ENCODE measurements at regions not wholly inside any gene's neighbourhood (a gene's known extent, or its start where the extent isn't known, plus 50 kb on each side); places are given as distances from the start of the nearest gene placed in this dataset.

DNA sequence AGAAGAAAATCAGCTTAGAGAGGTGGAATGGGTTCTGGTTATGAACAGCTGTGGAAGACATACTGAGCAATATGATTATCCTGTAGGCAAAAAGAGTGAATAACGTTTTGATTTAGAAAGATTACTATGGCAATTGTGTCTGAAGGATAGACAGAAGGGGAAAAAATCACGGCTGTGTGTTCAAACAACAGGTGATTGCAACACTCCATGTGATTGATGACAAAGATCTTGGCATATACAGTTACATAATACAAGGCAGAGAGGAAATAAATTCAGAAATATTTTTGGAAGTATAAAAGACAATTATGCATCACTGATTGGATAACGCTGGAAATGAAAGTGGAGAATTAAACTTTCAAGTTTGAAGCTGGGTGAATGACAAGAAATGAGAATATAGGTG is 58.5 kb upstream of the KCNJ3 start:
- TF ChIP-seq, protein P1, sequence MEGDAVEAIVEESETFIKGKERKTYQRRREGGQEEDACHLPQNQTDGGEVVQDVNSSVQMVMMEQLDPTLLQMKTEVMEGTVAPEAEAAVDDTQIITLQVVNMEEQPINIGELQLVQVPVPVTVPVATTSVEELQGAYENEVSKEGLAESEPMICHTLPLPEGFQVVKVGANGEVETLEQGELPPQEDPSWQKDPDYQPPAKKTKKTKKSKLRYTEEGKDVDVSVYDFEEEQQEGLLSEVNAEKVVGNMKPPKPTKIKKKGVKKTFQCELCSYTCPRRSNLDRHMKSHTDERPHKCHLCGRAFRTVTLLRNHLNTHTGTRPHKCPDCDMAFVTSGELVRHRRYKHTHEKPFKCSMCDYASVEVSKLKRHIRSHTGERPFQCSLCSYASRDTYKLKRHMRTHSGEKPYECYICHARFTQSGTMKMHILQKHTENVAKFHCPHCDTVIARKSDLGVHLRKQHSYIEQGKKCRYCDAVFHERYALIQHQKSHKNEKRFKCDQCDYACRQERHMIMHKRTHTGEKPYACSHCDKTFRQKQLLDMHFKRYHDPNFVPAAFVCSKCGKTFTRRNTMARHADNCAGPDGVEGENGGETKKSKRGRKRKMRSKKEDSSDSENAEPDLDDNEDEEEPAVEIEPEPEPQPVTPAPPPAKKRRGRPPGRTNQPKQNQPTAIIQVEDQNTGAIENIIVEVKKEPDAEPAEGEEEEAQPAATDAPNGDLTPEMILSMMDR (IDR thresholded peaks at IDR 0.05), result no peak
- no peak for TF ChIP-seq POLR2AphosphoS5 (IDR thresholded peaks at IDR 0.05)
- TF ChIP-seq POLR2A (IDR thresholded peaks at IDR 0.05), result no peak
- no peak for TF ChIP-seq EP300 (IDR thresholded peaks at IDR 0.05)

Measured in gastroesophageal sphincter (tissue), 3 donors.